ENCODE measurements at regions not wholly inside any gene's neighbourhood (a gene's known extent, or its start where the extent isn't known, plus 50 kb on each side); places are given as distances from the start of the nearest gene placed in this dataset.

- ATAC-seq (ENCODE audit: insufficient read depth, low read depth) (no peak), DNase-seq (no peak)
- no peak overlapping the region for H3K4me3 ChIP-seq (ENCODE audit: low read depth in 1 of 2, low read length in 2 of 2)
- no peaks in the 10 kb centered on the region for H3K79me2 ChIP-seq (ENCODE audit: insufficient read depth, low read length)
- H3K4me2 ChIP-seq (ENCODE audit: insufficient read depth, low read length) = no peak overlapping the region
- no peaks in the 10 kb centered on the region for H3K36me3 ChIP-seq (ENCODE audit: insufficient read depth, low read length)
- TF ChIP-seq EZH2 (IDR thresholded peaks at IDR 0.05; ENCODE audit: borderline replicate concordance, low read depth, low read length, severe bottlenecking) = no peak
- TF ChIP-seq, protein P1, sequence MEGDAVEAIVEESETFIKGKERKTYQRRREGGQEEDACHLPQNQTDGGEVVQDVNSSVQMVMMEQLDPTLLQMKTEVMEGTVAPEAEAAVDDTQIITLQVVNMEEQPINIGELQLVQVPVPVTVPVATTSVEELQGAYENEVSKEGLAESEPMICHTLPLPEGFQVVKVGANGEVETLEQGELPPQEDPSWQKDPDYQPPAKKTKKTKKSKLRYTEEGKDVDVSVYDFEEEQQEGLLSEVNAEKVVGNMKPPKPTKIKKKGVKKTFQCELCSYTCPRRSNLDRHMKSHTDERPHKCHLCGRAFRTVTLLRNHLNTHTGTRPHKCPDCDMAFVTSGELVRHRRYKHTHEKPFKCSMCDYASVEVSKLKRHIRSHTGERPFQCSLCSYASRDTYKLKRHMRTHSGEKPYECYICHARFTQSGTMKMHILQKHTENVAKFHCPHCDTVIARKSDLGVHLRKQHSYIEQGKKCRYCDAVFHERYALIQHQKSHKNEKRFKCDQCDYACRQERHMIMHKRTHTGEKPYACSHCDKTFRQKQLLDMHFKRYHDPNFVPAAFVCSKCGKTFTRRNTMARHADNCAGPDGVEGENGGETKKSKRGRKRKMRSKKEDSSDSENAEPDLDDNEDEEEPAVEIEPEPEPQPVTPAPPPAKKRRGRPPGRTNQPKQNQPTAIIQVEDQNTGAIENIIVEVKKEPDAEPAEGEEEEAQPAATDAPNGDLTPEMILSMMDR (IDR thresholded peaks at IDR 0.05; ENCODE audit: borderline replicate concordance, extremely low read depth, low read length, poor library complexity, severe bottlenecking) = no peak
- no peak overlapping the region for H2AFZ ChIP-seq (ENCODE audit: low read depth, low read length)
- H4K20me1 ChIP-seq (ENCODE audit: insufficient read depth, low read length) = 0 out of 2 replicates have a peak, but pooled peaks cover 3% of the 10 kb centered on the region
- H3K9me3 ChIP-seq (ENCODE audit: insufficient read depth, low read length, severe bottlenecking) = no peaks in the 10 kb centered on the region
- no peak overlapping the region for H3K27ac ChIP-seq (ENCODE audit: low read length)
- no peaks in the 10 kb centered on the region for H3K4me1 ChIP-seq (ENCODE audit: insufficient read depth, low read length)
- H3K27me3 ChIP-seq (ENCODE audit: insufficient read depth, low read length, poor library complexity) = peaks cover 9% of the 10 kb centered on the region
- no peak overlapping the region for H3K9ac ChIP-seq (ENCODE audit: low read depth, low read length)
Observed at GRCh38 chr17:36856222-36856621, 81.1 kb upstream of the LHX1 start.

GRCh38 chr17:36856903-36857381, 80.3 kb upstream of the LHX1 start:
- DNase-seq (no peak), ATAC-seq (ENCODE audit: insufficient read depth, low read depth) (no peak)
- Histone ChIP-seq H4K20me1 (ENCODE audit: insufficient read depth, low read length) (0 out of 2 replicates have a peak, but pooled peaks cover 3% of the 10 kb centered on the region), H3K36me3 (ENCODE audit: insufficient read depth, low read length) (no peaks in the 10 kb centered on the region), H2AFZ (ENCODE audit: low read depth, low read length) (no peak overlapping the region), H3K27me3 (ENCODE audit: insufficient read depth, low read length, poor library complexity) (peaks cover 9% of the 10 kb centered on the region), H3K27ac (ENCODE audit: low read length) (no peak overlapping the region), H3K9me3 (ENCODE audit: insufficient read depth, low read length, severe bottlenecking) (no peaks in the 10 kb centered on the region), H3K4me2 (ENCODE audit: insufficient read depth, low read length) (no peak overlapping the region), H3K4me3 (ENCODE audit: low read depth in 1 of 2, low read length in 2 of 2) (no peak overlapping the region), H3K9ac (ENCODE audit: low read depth, low read length) (no peak overlapping the region), H3K79me2 (ENCODE audit: insufficient read depth, low read length) (no peaks in the 10 kb centered on the region), H3K4me1 (ENCODE audit: insufficient read depth, low read length) (no peaks in the 10 kb centered on the region)
- TF ChIP-seq, protein P1 (IDR thresholded peaks at IDR 0.05; ENCODE audit: borderline replicate concordance, extremely low read depth, low read length, poor library complexity, severe bottlenecking) = no peak
- TF ChIP-seq EZH2 (IDR thresholded peaks at IDR 0.05; ENCODE audit: borderline replicate concordance, low read depth, low read length, severe bottlenecking) = no peak

DNA sequence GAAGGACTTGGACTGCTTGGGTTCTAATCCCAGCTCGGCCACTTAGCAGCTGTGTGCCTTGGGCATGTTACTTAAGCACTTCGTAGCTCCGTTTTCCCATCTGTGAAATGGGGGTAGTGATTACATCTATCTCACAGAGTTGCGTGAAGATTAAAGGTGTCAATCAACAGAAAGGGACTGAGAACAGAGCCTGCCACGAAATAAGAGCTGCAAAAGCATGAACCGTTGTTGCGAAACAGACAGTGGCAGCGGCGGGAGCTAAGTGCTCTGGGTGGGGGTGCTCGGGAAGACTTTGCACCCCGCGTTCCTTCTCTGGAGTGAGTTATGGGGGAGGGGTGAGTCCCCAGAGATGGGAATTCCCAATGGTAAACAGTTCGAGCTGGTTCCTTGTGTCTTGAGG, 79.6 kb upstream of the LHX1 start:
- ATAC-seq (ENCODE audit: insufficient read depth, low read depth) (no peak), DNase-seq (no peak)
- no peak overlapping the region for H3K9ac ChIP-seq (ENCODE audit: low read depth, low read length)
- H3K4me2 ChIP-seq (ENCODE audit: insufficient read depth, low read length) = no peak overlapping the region
- no peaks in the 10 kb centered on the region for H3K36me3 ChIP-seq (ENCODE audit: insufficient read depth, low read length)
- no peaks in the 10 kb centered on the region for H3K9me3 ChIP-seq (ENCODE audit: insufficient read depth, low read length, severe bottlenecking)
- H3K79me2 ChIP-seq (ENCODE audit: insufficient read depth, low read length) = no peaks in the 10 kb centered on the region
- no peak overlapping the region for H3K27ac ChIP-seq (ENCODE audit: low read length)
- H3K4me1 ChIP-seq (ENCODE audit: insufficient read depth, low read length) = no peaks in the 10 kb centered on the region
- H2AFZ ChIP-seq (ENCODE audit: low read depth, low read length) = no peak overlapping the region
- H4K20me1 ChIP-seq (ENCODE audit: insufficient read depth, low read length) = 0 out of 2 replicates have a peak, but pooled peaks cover 3% of the 10 kb centered on the region
- no peak overlapping the region for H3K4me3 ChIP-seq (ENCODE audit: low read depth in 1 of 2, low read length in 2 of 2)
- peaks cover 9% of the 10 kb centered on the region for H3K27me3 ChIP-seq (ENCODE audit: insufficient read depth, low read length, poor library complexity)
- TF ChIP-seq, protein P1 (IDR thresholded peaks at IDR 0.05; ENCODE audit: borderline replicate concordance, extremely low read depth, low read length, poor library complexity, severe bottlenecking) = no peak
- no peak for TF ChIP-seq EZH2 (IDR thresholded peaks at IDR 0.05; ENCODE audit: borderline replicate concordance, low read depth, low read length, severe bottlenecking)

Measured in DND-41 (cell line).